Hematopoietic multipotent progenitor cell treated with erythropoietin and hydrocortisone succinate and interleukin-3 and kit ligand, for 6 days (in vitro differentiated cells): ENCODE measurements at regions not wholly inside any gene's neighbourhood (a gene's known extent, or its start where the extent isn't known, plus 50 kb on each side); places are given as distances from the start of the nearest gene placed in this dataset.
A peak's percentile ranks its signal among the peaks of the same experiment; 100 is the strongest.

Experiments used
- DNase-seq: peaks from one replicate; pipeline ENCODE4 v3.0.0-alpha.2; 2015

DNA sequence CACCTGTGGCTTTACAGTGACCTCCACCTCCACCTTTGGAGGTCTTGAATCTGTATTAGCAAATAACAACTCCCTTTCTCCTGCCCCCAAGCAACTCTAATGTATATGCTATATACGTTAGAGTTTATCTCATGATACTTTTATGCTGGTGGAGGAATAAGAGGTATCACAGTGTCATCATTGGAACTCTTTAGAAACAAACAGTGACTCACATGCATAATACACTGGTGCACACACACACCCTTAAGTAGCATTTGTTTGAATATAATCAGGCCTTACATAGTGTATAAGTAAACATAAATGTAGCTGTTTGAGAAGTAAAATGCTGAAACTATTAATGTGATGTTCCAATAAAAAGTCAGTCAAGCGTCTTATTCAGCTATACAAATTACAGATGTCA, 280.2 kb upstream of the C2CD4B start:
- DNase-seq, result no peak

DNA sequence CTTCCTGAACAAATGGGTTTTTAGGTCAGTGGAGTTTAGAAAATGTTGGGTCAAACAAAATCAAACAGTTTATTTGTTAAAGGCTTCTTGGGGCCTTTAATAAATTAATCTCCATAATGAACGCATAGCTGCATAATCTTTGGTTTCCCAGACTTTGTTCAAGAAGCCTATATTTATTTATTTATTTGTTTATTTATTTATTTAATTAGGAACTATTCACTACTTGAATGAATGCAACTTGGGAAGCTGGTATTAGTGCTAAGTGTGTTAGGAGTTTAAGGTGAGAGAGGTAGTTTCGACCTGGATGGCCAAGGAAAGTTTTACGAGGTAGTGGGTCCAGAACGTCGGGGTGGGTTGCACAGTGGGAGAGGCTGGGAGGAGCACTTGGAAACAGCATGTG, 281.9 kb upstream of the C2CD4B start:
- no peak for DNase-seq

DNA sequence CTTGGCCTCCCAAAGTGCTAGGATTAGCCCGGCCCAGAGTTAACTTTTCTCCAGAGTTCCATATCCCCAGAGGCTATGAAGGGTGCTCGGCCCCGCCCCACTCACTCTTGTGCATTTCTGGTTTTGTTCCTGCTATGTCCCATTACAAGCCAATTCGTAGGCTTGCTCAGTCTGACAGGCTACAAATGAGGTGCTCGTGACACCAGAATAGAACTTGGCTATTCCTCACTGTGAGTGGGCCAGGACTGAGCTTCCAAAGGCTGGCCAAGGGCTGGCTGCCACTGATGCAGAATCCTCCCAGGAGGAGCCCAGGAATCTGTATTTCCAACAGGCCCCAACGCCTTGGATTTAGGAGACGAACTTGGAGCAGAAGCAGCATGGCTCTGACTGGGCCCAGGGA, 282.7 kb upstream of the C2CD4B start:
- DNase-seq, result no peak

DNA sequence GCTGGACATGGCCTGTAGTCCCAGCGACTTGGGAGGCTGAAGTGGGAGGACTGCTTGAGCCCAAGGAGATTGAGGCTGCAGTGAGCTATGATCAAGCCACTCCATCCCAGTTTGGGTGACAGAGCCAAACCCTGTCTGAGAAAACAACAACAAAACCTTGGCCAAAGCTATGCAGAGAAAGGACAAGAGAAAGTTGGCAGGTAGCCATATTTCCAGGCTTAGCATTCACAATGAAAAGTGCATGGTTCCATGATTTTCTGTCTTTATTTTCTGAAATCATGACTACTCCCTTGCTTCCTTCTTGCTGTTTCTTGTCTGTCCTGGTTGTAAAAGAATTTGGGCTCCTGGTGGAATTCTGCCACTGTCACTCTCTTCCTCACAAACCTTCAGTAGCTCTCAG, 284.6 kb upstream of the C2CD4B start:
- DNase-seq, result no peak

DNA sequence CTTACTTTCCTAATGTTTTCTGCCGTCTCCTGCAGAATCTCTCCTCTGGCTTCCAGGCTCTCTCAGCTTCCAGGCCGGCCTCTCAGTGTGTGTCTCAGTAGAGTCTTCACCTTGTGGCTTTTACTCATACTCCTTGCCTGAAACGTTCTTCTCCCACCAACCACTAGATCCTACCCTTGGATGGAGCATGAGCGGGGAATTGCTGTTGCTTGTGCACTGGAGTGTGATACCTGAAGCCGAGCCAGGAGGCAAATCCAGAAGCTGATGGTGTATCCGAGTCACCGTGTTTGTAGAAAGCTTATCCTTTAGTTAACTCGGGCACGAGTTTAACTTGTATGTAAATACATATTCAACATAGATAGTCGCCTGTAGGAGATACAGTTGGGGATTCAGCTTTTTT, 285.0 kb upstream of the C2CD4B start:
- no peak for DNase-seq

DNA sequence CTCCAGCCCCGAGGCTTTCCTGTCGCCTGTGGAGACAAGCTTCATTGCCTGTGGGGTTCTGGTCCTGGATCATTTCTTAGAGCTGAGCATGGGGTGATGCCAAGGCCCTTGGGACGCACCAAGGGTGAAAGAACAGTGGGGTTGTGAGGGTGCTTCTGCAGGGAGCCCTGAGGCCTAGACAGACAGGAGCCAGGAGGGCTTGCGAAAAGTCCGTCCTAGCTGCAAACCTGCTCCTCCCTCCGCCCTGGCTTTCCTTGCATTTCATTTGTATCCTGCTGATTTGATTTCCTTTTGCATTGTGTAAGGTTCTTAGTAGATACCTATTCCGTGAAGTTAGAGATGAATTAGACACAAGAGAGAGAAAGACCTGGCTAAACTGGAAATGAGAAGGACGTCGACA, 286.9 kb upstream of the C2CD4B start:
- no peak for DNase-seq

DNA sequence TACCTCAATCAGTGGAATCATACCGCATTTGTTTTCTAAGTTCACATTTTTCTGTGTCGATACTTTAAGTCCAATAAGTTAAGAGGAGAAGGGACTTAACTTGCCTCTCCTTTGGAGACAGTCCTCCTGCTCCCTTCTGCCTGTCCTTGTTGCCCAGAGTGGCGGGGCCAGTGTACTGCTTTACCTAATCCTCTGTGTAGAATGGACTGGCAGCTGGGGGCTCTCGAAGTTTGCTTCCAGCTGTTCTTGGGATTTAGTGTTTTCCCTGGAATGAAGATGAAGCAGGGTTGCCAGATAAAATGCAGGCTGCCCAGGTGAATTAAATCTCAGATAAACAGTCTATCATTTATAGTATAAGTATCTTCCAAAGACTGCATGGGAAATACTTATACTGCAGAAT, 287.6 kb upstream of the C2CD4B start:
- DNase-seq, result no peak

DNA sequence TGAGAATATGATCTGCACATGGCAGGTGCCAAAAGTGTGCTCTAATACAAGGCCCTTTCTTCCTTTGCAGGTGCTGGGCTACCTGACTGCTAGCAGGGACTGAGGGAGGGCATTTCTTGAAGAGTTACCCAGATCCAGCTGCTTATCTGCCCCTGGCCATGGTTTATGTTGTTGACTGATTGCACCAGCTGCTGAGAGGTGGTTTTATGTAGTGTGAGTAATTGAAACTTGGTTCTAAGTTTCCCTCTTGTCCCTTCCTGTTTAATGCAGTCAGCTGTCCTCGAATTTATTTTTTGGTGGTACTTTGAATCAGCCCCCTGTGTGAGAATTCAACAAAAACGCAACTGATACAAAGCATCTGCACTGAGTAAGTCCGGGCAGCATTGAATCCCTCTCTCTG, 288.3 kb upstream of the C2CD4B start:
- peak; percentile 74 for DNase-seq

DNA sequence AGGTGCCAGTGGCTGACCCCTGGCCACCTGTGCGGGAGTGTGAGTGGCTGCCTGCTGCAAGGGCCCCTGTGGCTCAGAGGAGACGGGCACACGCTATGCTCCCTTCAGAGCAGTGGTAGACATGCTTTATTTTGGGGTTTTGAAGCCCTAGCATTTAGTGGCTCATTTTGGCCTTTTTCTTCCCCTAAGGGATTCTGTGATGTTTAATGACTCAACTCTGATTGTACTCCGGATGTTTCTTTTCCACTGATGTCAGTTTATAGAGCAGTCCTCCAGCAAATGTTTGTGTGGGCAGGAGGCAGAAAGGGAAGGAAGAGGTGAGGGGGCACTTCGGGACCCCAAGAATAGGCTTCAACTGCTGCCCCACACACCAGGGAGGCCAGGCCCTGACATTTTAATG, 288.9 kb upstream of the C2CD4B start:
- no peak for DNase-seq

DNA sequence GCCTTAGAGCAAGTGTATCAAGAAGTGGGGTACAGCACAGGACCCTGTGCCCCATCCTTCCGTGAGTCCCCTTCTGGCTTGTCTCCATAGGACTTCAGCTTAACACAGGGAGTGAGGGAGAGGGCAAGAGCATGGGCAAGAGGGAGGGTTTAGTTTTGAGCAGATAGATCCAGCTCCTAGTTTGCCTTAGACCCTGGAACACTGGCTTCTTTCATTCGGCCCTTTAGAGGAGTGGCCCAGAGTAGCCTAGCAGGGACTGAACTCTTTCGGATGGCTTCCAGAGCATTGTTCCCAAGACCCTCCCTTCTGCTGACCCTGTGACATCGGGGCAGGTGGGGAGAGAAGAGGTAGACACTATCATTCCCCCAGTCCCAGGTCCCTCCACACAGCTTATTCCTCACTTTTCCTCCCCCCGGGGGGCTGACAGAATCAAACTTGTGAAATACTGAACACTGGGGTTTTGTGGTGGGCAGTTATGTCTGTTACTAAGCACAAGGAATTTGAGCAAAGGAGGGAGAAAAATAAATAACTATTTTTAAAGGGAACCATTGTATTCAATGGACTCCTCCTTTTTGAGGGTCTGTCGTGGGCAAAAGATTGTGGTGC, 289.6 kb upstream of the C2CD4B start:
- DNase-seq, result no peak

DNA sequence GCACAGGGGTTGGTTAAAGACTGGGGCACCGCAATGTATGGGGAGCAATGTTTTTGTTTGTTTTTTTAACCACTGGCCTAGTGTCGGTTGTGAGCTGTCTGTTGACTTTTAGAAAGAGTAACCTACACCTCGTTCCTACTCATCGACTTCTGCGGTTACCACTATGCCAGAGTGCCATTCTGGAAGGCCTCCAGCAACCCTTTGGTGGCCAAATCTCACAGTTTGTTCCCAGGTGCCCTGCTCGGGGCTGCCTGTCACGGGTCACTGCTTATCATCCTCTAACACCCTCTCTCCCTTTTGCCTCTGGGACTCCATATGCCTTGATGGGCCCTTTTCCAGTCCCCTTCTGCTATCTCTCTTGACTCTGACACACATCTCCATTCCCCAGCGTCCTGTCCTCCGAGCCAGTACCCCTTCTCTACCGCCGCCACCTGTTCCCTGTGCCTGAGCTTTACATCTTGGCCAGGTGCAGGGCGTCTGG, 290.4 kb upstream of the C2CD4B start:
- DNase-seq, result peak; percentile 26

DNA sequence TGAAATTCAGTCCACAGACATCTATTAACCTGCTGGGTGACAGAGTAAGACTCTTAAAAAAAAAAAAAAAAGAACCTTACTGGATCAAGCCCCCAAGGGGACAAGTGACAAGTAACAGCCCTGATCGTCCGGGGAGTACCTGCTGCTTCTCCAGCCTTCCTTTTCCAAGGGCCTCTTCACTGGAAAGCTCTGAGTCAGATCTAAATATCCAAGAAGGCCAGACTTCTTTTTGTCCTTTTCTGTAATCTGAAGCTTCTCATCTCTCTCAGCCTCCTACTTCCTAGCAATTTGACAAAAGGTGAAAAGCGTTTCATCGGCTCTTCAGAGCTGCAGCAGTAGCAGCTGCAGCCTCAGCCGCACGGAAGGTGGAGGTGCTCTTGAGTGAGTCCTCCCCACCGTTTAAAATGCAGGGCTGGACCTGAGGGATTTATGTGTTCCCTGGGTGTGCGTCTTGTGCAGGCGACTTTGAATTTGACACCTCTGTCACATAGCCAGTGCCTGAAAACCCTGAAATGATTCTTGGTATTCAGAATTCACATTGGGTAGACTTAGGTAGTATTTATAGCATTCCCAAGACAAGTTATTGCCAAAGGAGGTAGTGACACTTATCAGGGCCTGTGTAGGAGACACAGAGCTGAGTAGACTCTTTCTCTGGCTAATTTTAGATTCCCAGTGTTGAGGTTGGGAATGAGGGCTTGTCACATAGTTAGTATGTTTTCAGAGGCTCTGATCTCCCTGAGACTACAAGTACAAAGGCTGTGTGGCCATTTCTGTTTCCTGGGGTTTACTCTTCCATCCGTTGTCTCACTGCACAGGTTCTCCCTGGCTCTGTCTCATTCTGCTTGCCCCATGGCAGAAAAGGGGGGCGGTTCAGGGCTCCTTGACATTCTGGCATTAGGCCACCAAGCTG, 291.2 kb upstream of the C2CD4B start:
- DNase-seq, result no peak

DNA sequence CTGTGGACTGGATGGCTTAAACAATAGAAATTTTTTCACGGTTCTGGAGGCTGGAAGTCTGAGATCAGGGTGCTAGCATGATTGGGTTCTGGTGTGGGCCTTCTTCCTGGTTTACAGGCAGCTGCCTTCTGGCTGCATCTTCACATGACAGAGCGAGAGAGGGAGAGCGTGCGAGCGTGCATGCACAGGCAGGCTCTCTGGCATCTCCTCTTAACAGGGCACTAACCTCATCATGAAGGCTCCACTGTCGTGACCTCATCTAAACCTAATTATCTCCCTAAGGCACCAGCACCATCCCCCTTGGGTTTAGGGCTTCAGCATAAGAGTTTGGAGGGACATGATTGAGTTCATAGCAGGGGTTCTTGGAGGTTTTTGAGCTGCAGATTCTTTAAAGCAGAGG, 292.0 kb upstream of the C2CD4B start:
- no peak for DNase-seq

DNA sequence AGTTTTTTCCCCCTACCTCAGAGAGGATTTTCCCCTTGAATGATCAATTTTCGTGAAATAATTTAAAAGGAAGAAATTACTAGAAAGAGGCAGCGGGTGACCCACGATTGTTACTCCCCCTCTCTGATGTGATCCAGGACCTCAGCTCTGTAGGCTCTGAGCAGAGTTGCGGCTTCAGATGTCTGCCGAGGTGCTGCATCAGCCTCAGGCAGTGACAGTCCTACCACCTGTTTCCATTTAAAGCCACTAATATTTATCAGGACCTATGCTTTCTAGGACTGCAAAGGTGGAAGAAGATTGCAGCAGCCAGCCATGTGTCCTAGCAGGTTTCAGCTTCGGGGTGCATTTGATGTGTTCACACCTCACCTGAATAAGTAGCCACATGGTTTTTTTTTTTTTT, 294.8 kb upstream of the C2CD4B start:
- no peak for DNase-seq

DNA sequence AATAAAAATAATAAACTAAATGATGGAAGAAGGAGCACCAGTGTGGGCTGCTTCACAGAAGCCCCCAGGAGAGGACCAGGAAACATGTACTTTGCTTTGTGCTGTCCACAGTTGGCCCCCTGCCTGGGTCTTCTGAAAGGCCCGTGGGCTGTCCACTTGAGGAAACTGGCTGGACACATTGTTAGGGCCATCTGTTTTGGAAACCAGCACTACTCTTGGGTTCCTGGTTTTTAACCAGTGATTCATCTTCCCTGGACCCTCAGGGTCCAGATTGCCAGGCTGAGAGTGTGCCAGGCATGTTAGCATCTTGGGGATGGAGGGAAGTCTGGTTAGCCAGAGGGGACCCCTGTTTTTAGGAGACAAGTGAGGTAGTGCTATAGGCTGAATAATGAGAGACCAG, 297.2 kb upstream of the C2CD4B start:
- no peak for DNase-seq

DNA sequence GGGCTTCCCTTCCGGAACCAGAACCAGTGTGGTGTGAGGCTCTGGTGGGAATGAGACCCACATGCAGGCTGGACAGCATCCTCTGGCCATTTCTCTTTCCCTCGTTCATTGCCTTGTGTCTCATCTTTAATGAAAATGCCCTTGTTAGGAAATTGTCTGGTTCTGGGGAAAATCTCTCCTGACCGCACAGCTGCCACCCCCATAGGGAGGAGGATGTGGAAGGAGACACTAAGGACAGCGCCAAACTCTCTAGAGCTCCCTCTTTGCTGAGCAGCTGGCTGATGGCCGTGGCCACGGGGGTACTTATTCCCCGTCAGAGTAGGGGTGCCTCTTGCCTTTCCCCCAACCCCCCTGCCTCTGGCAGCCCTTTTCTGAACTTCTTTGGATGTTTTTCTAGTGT, 297.6 kb upstream of the C2CD4B start:
- DNase-seq, result no peak

DNA sequence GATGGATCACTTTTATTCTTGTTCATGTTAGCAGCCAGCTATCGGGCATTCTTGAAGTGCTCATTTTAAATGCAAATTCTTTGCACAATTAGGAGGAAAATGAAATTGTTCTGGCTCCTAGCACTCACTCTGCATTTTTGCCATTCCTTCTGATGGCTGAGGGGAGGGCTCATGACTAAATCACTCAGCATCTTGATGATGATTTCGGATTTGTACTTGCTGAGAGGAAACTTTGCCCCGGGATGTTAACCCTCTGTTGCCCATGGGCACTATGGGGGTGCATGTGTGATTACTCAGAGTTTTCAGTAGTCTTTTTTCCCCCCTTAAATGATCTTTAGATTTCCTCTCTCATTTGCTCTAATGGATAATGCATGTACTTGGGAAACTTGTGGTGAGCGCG, 299.6 kb upstream of the C2CD4B start:
- DNase-seq, result no peak

DNA sequence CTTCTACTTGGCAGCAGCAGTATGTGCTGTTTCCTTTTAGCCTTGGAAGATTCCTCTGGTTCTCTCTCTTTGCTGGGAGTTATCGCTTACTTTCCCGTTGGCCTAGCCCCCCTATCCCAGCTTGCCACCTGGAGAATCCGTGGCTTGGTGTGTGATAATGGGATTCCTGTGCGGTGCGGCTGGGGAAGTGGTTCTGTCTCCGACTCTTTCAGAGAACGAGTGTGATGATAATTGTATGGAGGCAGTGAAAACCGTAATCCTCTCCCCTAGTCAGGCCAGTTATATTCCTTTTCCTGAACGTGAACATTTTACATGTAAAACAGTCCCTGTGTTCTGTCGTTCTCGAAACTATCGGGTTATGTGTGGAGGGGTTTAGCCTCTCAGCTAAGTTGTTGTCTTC, 300.1 kb upstream of the C2CD4B start:
- no peak for DNase-seq

DNA sequence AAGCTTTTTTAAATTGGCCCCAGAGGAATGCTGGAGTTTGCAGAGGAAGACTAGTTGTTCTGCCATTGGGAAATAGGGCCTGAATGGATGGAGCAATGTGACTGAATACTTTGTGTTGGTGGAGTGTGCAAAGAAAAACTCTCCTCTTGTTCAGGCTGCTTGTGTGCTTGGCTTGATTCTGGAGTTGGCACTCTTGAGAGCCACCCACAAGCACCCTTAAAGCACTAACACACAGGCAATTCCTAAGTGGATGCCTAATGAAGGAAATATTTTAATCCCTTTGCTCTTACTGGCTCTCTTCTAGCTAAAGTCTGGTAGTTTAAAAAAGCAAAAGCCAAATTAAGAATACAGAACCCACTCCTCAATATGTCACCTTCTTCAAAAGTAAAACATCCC, 304.4 kb upstream of the C2CD4B start:
- no peak for DNase-seq

DNA sequence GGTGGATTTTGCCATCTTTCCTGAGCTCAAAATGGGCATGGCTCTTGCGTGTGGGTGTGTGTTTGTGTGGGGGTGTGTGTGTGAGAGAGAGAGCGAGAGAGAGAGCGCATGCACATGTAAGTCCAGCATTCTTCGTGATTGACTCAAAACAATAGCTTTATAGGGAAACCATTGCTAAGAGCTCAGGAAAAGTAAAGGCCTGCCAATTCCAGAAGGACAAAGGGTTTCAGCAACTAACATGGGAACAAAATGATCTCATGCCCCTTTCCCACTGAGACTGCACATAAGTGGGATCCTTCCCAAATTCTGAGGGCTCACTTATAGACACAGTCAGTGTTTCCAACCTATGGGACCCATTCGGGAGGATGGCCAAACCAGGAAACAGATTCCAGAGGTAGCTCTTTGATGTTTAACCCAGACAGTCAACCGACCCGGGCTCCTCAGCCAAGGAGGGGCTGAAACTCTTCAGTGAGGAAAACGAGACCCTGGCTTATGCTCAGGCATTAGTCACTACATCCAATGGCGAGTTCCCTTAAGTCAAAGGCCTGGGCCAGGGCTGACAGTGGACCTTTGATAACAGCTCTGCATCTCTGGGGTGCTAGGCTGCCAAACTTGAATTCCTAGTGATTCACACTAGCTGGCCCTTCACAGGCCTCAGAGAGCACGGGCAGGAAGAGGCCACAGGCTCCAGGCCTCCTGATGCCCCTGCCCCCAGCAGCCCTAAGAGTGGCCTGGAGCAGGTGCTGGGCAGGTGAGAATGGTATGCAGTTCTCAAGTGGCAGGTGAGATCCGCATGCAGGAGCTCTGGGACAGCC, 305.0 kb upstream of the C2CD4B start:
- no peak for DNase-seq

DNA sequence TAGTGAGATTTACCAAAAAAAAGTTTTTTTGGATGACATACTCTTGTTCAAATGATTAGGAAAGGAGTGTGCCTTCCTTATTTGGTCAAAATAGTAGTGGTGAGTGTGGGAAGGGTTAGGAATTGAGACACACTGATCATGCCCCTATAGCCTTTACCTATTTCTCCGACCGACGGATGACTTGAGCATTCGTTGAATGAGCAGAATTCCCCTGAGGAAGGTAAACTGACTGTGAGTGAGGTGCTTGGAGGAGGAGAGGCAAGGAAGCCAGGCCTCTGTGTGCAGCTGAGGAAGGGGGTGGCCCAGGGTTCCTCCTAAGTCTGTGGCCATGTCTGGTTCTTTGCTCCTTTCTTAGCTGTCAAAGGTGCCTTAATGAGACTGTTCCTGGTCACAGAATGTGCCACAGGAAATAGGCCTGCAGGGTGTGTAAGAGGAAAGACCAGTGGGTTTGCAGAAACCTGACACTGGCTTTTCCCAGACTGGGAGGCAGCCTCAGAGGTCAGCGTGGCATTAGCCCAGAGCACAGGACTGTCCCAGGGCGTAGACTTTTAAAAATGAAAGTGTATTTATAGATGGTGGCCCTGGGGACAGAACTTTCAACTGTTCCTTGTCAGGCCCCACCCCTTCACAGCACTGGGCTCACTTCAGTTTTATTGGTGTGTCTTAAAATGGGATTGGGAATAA, 307.7 kb upstream of the C2CD4B start:
- DNase-seq, result no peak

DNA sequence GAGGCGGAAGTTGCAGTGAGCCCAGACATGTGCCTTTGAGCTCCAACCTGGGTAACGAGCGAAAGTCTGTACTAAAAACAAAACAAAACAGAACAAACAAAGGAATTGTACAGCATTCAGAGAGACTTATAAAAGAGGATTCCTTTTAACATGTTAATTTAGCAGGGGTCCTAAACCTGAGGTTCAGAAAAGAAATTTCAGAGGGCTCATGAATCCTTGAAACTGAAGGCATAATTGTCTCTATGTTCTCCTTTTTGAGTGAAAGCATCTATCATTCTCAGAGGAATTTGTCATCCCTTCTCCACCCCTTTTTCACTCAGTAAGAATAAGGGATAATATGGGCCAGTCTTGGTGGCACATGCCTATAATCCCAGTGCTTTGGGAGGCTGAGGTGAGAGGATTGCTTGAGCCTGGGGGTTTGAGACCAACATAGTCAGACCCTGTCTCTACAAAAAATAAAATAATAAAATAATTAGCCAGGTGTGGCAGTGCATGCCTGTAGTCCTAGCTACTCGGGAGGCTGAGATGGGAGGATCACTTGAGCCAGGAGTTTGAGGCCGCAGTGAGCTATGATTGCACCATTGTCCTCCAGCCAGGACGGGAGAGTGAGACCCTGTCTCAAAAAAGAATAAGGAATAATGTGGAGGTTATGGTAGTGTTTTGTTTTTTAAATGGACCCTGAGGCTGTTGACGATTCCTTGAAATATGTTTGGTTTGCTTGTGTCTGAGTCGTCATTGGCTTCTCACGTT, 309.1 kb upstream of the C2CD4B start:
- DNase-seq, result no peak

DNA sequence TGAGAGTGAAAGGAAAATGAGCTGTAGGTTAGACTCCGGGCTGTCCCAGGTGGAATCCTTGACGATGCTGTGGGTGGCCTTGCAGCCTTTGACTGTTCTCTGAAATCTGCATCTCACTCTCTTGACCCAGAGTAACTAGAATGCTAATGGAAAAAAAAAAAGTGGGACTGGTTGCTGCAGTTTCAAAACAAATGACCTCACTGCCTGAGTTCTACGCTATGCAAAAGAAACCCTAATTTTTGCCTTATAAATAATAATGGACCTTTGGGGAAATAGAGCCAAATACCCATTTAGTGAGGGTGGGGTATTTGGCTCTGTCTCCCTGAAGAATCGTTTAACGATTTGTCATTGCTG, 309.7 kb upstream of the C2CD4B start:
- no peak for DNase-seq
